K562 (cell line): ENCODE measurements at regions not wholly inside any gene's neighbourhood (a gene's known extent, or its start where the extent isn't known, plus 50 kb on each side); places are given as distances from the start of the nearest gene placed in this dataset.
A peak's percentile ranks its signal among the peaks of the same experiment; 100 is the strongest.

Experiments used
- ATAC-seq: fragments of 200-7000 bp; cut with Tn5 transposase; 3 replicates; pipeline ENCODE4 v1.9.1; 2020; ENCODE audit warnings: moderate library complexity
- BruUV-seq: library from RNA; stranded (reverse); fragments of 400-500 nt; replicated peaks from 2 replicates; lab custom pipeline; 2021; lab: Mats Ljungman, UMichigan
- CTCF ChIA-PET: fragments of 300-600 bp; formaldehyde crosslinking; extraction: SDS; loops from one replicate; lab custom pipeline; 2021; ENCODE audit warnings: low intra/inter-chr PET ratio; lab: Yijun Ruan, JAX
- POLR2A ChIA-PET: fragments of 300-600, 350-650 bp; sonication (Branson Sonifier 250); formaldehyde crosslinking; extraction: SDS; loops from one replicate; lab custom pipeline; 2021; ENCODE audit warnings: antibody characterized with exemption, inconsistent platforms; lab: Yijun Ruan, JAX
- DNase-seq, 4 experiments: peaks; one replicate each; pipeline versions ENCODE4 v3.0.0 to v3.0.0-alpha.2; 2011 to 2018; ENCODE audit warnings: low spot score in 3 of 4, mixed read lengths in 3 of 4; ENCODE audit errors: extremely low read depth in 1 of 4
- FAIRE-seq: peaks from 2 replicates; lab custom pipeline; 2011; peaks lifted over from hg19 to GRCh38; lab: Jason Lieb, UNC
- H2AFZ ChIP-seq: 2 replicates; pipeline ENCODE4 v1.6.0; 2011; ENCODE audit warnings: low read depth, low read length, control low read depth, inconsistent platforms
- H3K27ac ChIP-seq: fragments of 200-600 bp; 3 replicates; pipeline ENCODE4 v1.8.0; 2011; ENCODE audit warnings: low read depth, mild to moderate bottlenecking, control low read depth, inconsistent platforms, low read length, moderate library complexity, mixed read lengths; ENCODE audit errors: extremely low read depth
- H3K27me3 ChIP-seq, 2 experiments: fragments of 300-600 bp in 1 of 2; 2 replicates in 1 of 2; 3 replicates in 1 of 2; pipeline versions ENCODE4 v1.6.0 to v1.8.0; 2011; ENCODE audit warnings: inconsistent platforms in 2 of 2, low read length in 2 of 2, mild to moderate bottlenecking in 1 of 2, mixed read lengths in 1 of 2, moderate library complexity in 1 of 2; ENCODE audit not compliant: control insufficient read depth in 2 of 2, insufficient read depth in 2 of 2
- H3K36me3 ChIP-seq: fragments of 300-600 bp; 3 replicates; pipeline ENCODE4 v1.8.0; 2011; ENCODE audit warnings: mild to moderate bottlenecking, low read length, inconsistent platforms; ENCODE audit not compliant: control insufficient read depth, insufficient read depth
- H3K4me1 ChIP-seq, 2 experiments: fragments of 200-600 bp in 1 of 2; replicated peaks in 1 of 2; 2 replicates in 1 of 2; 3 replicates in 1 of 2; pipeline versions ENCODE4 v1.5.1 to v1.8.0; 2011; ENCODE audit warnings: inconsistent platforms in 2 of 2, low read length in 2 of 2, mild to moderate bottlenecking in 1 of 2, mixed read lengths in 1 of 2, moderate library complexity in 1 of 2; ENCODE audit not compliant: control insufficient read depth in 2 of 2, insufficient read depth in 2 of 2
- H3K4me2 ChIP-seq: 2 replicates; pipeline ENCODE4 v1.6.1; 2011; ENCODE audit warnings: low read length, control low read depth, inconsistent platforms, mixed read lengths; ENCODE audit not compliant: insufficient read depth
- H3K4me3 ChIP-seq: fragments of 200-600 bp; sonication (generic), shearing (Covaris generic); 2 replicates; pipeline ENCODE4 v1.5.1; 2016; ENCODE audit warnings: control low read depth, inconsistent platforms
- H3K79me2 ChIP-seq: fragments of 200-600 bp; 3 replicates; pipeline ENCODE4 v1.8.0; 2011; ENCODE audit warnings: low read length, inconsistent platforms; ENCODE audit not compliant: control insufficient read depth, insufficient read depth
- H3K9ac ChIP-seq, 2 experiments: 2 replicates each; pipeline versions ENCODE4 v1.6.0 to v1.6.1; 2011; ENCODE audit warnings: low read depth in 2 of 2, low read length in 2 of 2, control low read depth in 1 of 2, inconsistent platforms in 1 of 2, mild to moderate bottlenecking in 1 of 2, mixed read lengths in 1 of 2; ENCODE audit not compliant: insufficient read depth in 1 of 2
- H3K9me1 ChIP-seq: one replicate; pipeline ENCODE4 v1.6.0; 2011; ENCODE audit warnings: inconsistent platforms, mild to moderate bottlenecking, low read length, moderate library complexity; ENCODE audit not compliant: control insufficient read depth, insufficient read depth
- H3K9me3 ChIP-seq: replicated peaks from 2 replicates; pipeline ENCODE4 v1.5.1; 2011; ENCODE audit warnings: low read depth, low read length, inconsistent platforms; ENCODE audit not compliant: control insufficient read depth, insufficient read depth
- H4K20me1 ChIP-seq: replicated peaks from 2 replicates; pipeline ENCODE4 v1.6.1; 2011; ENCODE audit warnings: low read length, inconsistent platforms, mixed read lengths; ENCODE audit not compliant: control insufficient read depth, insufficient read depth
- CTCF ChIP-seq, 3 experiments: IDR thresholded peaks in 2 of 3; conservative IDR thresholded peaks in 1 of 3; 2 replicates each; pipeline ENCODE4 v1.5.1; 2011 to 2012; ENCODE audit warnings: low read length in 3 of 3, mild to moderate bottlenecking in 3 of 3, control low read depth in 2 of 3, improper control_type of control experiment in 1 of 3, inconsistent platforms in 1 of 3, low read depth in 1 of 3, mixed read lengths in 1 of 3, moderate library complexity in 1 of 3; ENCODE audit not compliant: insufficient read depth in 2 of 3
- CTCFL ChIP-seq: IDR thresholded peaks from 2 replicates; pipeline ENCODE4 v1.6.1; 2011; ENCODE audit warnings: borderline replicate concordance, low read depth, mild to moderate bottlenecking, moderate library complexity, low read length; ENCODE audit not compliant: insufficient read depth, poor library complexity, severe bottlenecking
- NCOA1 ChIP-seq: fragments of 450-650 bp; IDR thresholded peaks from 2 replicates; pipeline ENCODE4 v1.6.1; 2016; ENCODE audit warnings: low read depth
- PHF8 ChIP-seq: fragments of 200-600 bp; sonication (generic); IDR thresholded peaks from 2 replicates; pipeline ENCODE4 v1.6.1; 2012; ENCODE audit warnings: mixed run types, mild to moderate bottlenecking, inconsistent platforms, low read length, moderate library complexity, borderline replicate concordance
- PURB ChIP-seq: sonication (generic); formaldehyde crosslinking; IDR thresholded peaks from 2 replicates; pipeline ENCODE4 v1.9.0; 2021; ENCODE audit warnings: low read depth, mild to moderate bottlenecking, missing genetic modification reagents
- RBM15 ChIP-seq: fragments of 200-400 bp; formaldehyde crosslinking; IDR thresholded peaks from 2 replicates; pipeline ENCODE4 v1.6.1; 2018; ENCODE audit warnings: mild to moderate bottlenecking, low read length, moderate library complexity; ENCODE audit not compliant: insufficient read depth
- WGBS: fragments of 100-300 bp; shearing (Covaris generic); methylation state at CpG from one replicate; pipeline ENCODE4 v1.1.6; 2016; ENCODE audit warnings: low coverage, mixed read lengths; ENCODE audit not compliant: insufficient coverage; ENCODE audit errors: missing lambda C conversion rate; 5-methylcytosine and 5-hydroxymethylcytosine counted together
- in situ Hi-C: fragments of 300-500 bp; cut with MboI; formaldehyde crosslinking; loops from 4 replicates; pipeline ENCODE4 v1.15.0; 2018; ENCODE audit warnings: inconsistent platforms, mixed read lengths
- intact Hi-C: fragments of 100-400 bp; cut with micrococcal nuclease; formaldehyde crosslinking; loops from 2 replicates; pipeline ENCODE4 v1.14.2; 2022

GRCh38 chr21:32886339-32886738, 114.8 kb upstream of the PAXBP1 start:
- intact Hi-C loops (no loop called here), in situ Hi-C loops (no loop called here)
- no peak for DNase-seq
- Histone ChIP-seq H4K20me1 (no peaks in the 10 kb centered on the region), H3K9me3 (no peaks in the 10 kb centered on the region), H3K4me2 (peak overlapping the region; percentile 54), H2AFZ (peak overlapping the region; percentile 22; the same call in 1 of the 2 replicates), H3K79me2 (no peaks in the 10 kb centered on the region), H3K4me1 (no peaks in the 10 kb centered on the region), H3K4me3 (no peak overlapping the region; the same call in 1 of the 2 replicates), H3K27ac (no peak overlapping the region), H3K9ac (no peak overlapping the region), H3K36me3 (no peaks in the 10 kb centered on the region), H3K9me1 (no peaks in the 10 kb centered on the region), H3K27me3 (peaks cover 12 to 25% of the 10 kb centered on the region in 2 experiments)
- peak; percentile 62 for ATAC-seq
- TF ChIP-seq CTCF (IDR thresholded peaks at IDR 0.05 in 2 of 3, conservative IDR thresholded peaks at IDR 0.05 in 1 of 3; ENCODE audit: insufficient read depth in 2 of 3, low read depth in 1 of 3, low read length in 3 of 3), result peak in 1 of 3 experiments; percentile 18; a peak in 1 of 6 replicates
- TF ChIP-seq RBM15, result no peak
- POLR2A ChIA-PET, result interaction anchor here (0.6 to 1.5 kb wide), 6 partner anchors 8 to 533 kb away, joined by 3 to 5 read pairs (median 4); no protein-coding TSS in a partner anchor
- no TSS peak for BruUV-seq
- CTCF ChIA-PET, result no interaction called here
- WGBS, result 2% methylated on average over 9 of the region's 9 CpGs
- FAIRE-seq, result no peak

GRCh38 chr21:32887026-32887425, 115.5 kb upstream of the PAXBP1 start:
- POLR2A ChIA-PET, result interaction anchor here (0.6 to 1.5 kb wide), 4 partner anchors 9 to 35 kb away, joined by 3 to 5 read pairs (median 4); no protein-coding TSS in a partner anchor

More at GRCh38 chr21:32887026-32887425, 115.5 kb upstream of the PAXBP1 start:
- peaks cover 9 to 21% of the 10 kb centered on the region in 2 experiments; a peak in 4 of 5 replicates for H3K27me3 ChIP-seq
- no peak overlapping the region for H2AFZ ChIP-seq
- no peaks in the 10 kb centered on the region for H3K36me3 ChIP-seq
- H3K4me1 ChIP-seq, result no peaks in the 10 kb centered on the region
- no peak overlapping the region for H3K9ac ChIP-seq
- no peak for TF ChIP-seq PHF8
- TF ChIP-seq CTCFL, result no peak
- TF ChIP-seq NCOA1, result no peak
- no peak for TF ChIP-seq PURB (CRISPR knock-in tag)
- no peak overlapping the region for H3K4me3 ChIP-seq
- intact Hi-C loops (no loop called here), in situ Hi-C loops (no loop called here)
- CTCF ChIA-PET, result no interaction called here
- no peaks in the 10 kb centered on the region for H3K9me3 ChIP-seq
- no peak overlapping the region for H3K27ac ChIP-seq
- H3K79me2 ChIP-seq, result no peaks in the 10 kb centered on the region
- WGBS, result 0% methylated on average over 1 of the region's 1 CpG
- no peak overlapping the region; the same call in 1 of the 2 replicates for H3K4me2 ChIP-seq
- no peaks in the 10 kb centered on the region for H4K20me1 ChIP-seq
- no TSS peak for BruUV-seq
- no peaks in the 10 kb centered on the region for H3K9me1 ChIP-seq
- ATAC-seq (no peak), DNase-seq (no peak), FAIRE-seq (no peak)
